GM12878 (cell line): ENCODE measurements at regions not wholly inside any gene's neighbourhood (a gene's known extent, or its start where the extent isn't known, plus 50 kb on each side); places are given as distances from the start of the nearest gene placed in this dataset.

ENCODE experiments used
- ATAC-seq: fragments of 200-7000 bp; cut with Tn5 transposase; 3 replicates; pipeline ENCODE4 v1.9.1; 2020; ENCODE audit warnings: mild to moderate bottlenecking, moderate library complexity
- BruUV-seq: library from RNA; stranded (reverse); fragments of 400-500 nt; replicated peaks from 2 replicates; lab custom pipeline; 2021; lab: Mats Ljungman, UMichigan
- CTCF ChIA-PET: fragments of 300-600 bp; sonication (Branson Sonifier 250); formaldehyde crosslinking; extraction: SDS; loops from one replicate; lab custom pipeline; 2021; ENCODE audit warnings: inconsistent platforms; lab: Yijun Ruan, JAX
- POLR2A ChIA-PET: fragments of 350-600 bp; formaldehyde crosslinking; extraction: SDS; loops from one replicate; lab custom pipeline; 2021; ENCODE audit warnings: inconsistent platforms; lab: Charles Lee
- RAD21 ChIA-PET: fragments of 300-600 bp; sonication (Branson Sonifier 250); formaldehyde crosslinking; loops from one replicate; lab custom pipeline; 2023; ENCODE audit warnings: antibody characterized with exemption; ENCODE audit not compliant: unreplicated experiment; lab: Charles Lee
- SMC1A ChIA-PET: fragments of 300-600 bp; sonication (Branson Sonifier 250); formaldehyde crosslinking; loops from one replicate; lab custom pipeline; 2023; ENCODE audit not compliant: unreplicated experiment, uncharacterized antibody; lab: Charles Lee
- DNase-seq: peaks from one replicate; pipeline ENCODE4 v3.0.0-alpha.2; 2011; ENCODE audit warnings: low read depth, low spot score
- FAIRE-seq: peaks from 3 replicates; lab custom pipeline; 2011; peaks lifted over from hg19 to GRCh38; lab: Jason Lieb, UNC
- H2AFZ ChIP-seq: 2 replicates; pipeline ENCODE4 v1.6.0; 2011; ENCODE audit warnings: low read depth, low read length, control low read depth; ENCODE audit not compliant: control insufficient read depth
- H3K27ac ChIP-seq: 2 replicates; pipeline ENCODE4 v1.5.1; 2011; ENCODE audit warnings: control low read depth; ENCODE audit not compliant: control insufficient read depth, insufficient read depth
- H3K27me3 ChIP-seq, 2 experiments: replicated peaks in 1 of 2; 2 replicates each; pipeline versions ENCODE4 v1.6.0 to v1.6.1; 2011; ENCODE audit warnings: low read length in 1 of 2; ENCODE audit not compliant: control insufficient read depth in 2 of 2, insufficient read depth in 2 of 2
- H3K36me3 ChIP-seq, 2 experiments: 2 replicates each; pipeline ENCODE4 v1.5.1; 2011; ENCODE audit warnings: low read length in 1 of 2; ENCODE audit not compliant: control insufficient read depth in 2 of 2, insufficient read depth in 2 of 2
- H3K4me1 ChIP-seq: 2 replicates; pipeline ENCODE4 v1.6.1; 2011; ENCODE audit warnings: mild to moderate bottlenecking, low read length, moderate library complexity, mixed read lengths; ENCODE audit not compliant: control insufficient read depth, insufficient read depth
- H3K4me2 ChIP-seq: 2 replicates; pipeline ENCODE4 v1.6.0; 2011; ENCODE audit warnings: control low read depth; ENCODE audit not compliant: control insufficient read depth, insufficient read depth
- H3K4me3 ChIP-seq: fragments of 200-600 bp; sonication (generic); 2 replicates; pipeline ENCODE4 v1.5.1; 2016
- H3K79me2 ChIP-seq: 2 replicates; pipeline ENCODE4 v1.6.0; 2011; ENCODE audit warnings: low read length; ENCODE audit not compliant: control insufficient read depth, insufficient read depth
- H3K9ac ChIP-seq: 2 replicates; pipeline ENCODE4 v1.8.0; 2011; ENCODE audit warnings: low read length, control low read depth, mixed read lengths; ENCODE audit not compliant: control insufficient read depth, insufficient read depth
- H3K9me3 ChIP-seq: replicated peaks from 3 replicates; pipeline ENCODE4 v1.5.1; 2011; ENCODE audit warnings: mild to moderate bottlenecking, low read length; ENCODE audit not compliant: control insufficient read depth, insufficient read depth
- H4K20me1 ChIP-seq: 2 replicates; pipeline ENCODE4 v1.6.0; 2011; ENCODE audit not compliant: control insufficient read depth, insufficient read depth
- BCL11A ChIP-seq: IDR thresholded peaks from 2 replicates; pipeline ENCODE4 v1.6.1; 2011; ENCODE audit warnings: low read depth, low read length
- CHD1 ChIP-seq: IDR thresholded peaks from 2 replicates; pipeline ENCODE4 v1.6.1; 2012; ENCODE audit warnings: low read depth, low read length, improper control_type of control experiment
- POLR2AphosphoS5 ChIP-seq: IDR thresholded peaks from 2 replicates; pipeline ENCODE4 v1.6.1; 2011; ENCODE audit warnings: mild to moderate bottlenecking, low read length, inconsistent platforms
- SIX5 ChIP-seq: IDR thresholded peaks from 2 replicates; pipeline ENCODE4 v1.6.1; 2011; ENCODE audit warnings: mild to moderate bottlenecking, low read depth, low read length, moderate library complexity; ENCODE audit not compliant: severe bottlenecking
- SMAD1 ChIP-seq: fragments of 450-650 bp; IDR thresholded peaks from 2 replicates; pipeline ENCODE4 v1.6.1; 2018; ENCODE audit warnings: mild to moderate bottlenecking, low read depth; ENCODE audit not compliant: partially characterized antibody
- STAT3 ChIP-seq: IDR thresholded peaks from 2 replicates; pipeline ENCODE4 v1.6.1; 2011; ENCODE audit warnings: low read depth, low read length, improper control_type of control experiment
- TBL1XR1 ChIP-seq: IDR thresholded peaks from 2 replicates; pipeline ENCODE4 v1.6.1; 2012; ENCODE audit warnings: low read depth, low read length, improper control_type of control experiment
- TCF12 ChIP-seq: IDR thresholded peaks from 2 replicates; pipeline ENCODE4 v1.6.1; 2011; ENCODE audit warnings: low read depth, mild to moderate bottlenecking, low read length
- ZNF274 ChIP-seq: IDR thresholded peaks from one replicate; pipeline ENCODE4 v1.8.0; 2011; ENCODE audit not compliant: insufficient read length, insufficient read depth
- WGBS: methylation state at CpG from one replicate; pipeline ENCODE4 v1.1.6; 2016; ENCODE audit warnings: low lambda C conversion rate; ENCODE audit not compliant: insufficient replicate concordance, insufficient coverage; ENCODE audit errors: missing lambda C conversion rate; 5-methylcytosine and 5-hydroxymethylcytosine counted together
- in situ Hi-C: fragments of 300-500 bp; cut with MboI; formaldehyde crosslinking; loops from 9 replicates; pipeline ENCODE4 v1.14.3; 2018; ENCODE audit warnings: mixed read lengths
- intact Hi-C: fragments of 100-400 bp; cut with micrococcal nuclease; formaldehyde crosslinking; loops from one replicate; pipeline ENCODE4 v1.14.2; 2022; ENCODE audit not compliant: unreplicated experiment
- TF ChIP-seq, protein P1 (sequence below): fragments of 450-650 bp; formaldehyde crosslinking; IDR thresholded peaks from 2 replicates; pipeline ENCODE4 v1.4.0; 2020; ENCODE audit warnings: mild to moderate bottlenecking, moderate library complexity
- TF ChIP-seq, protein P2 (sequence below): IDR thresholded peaks from 2 replicates; pipeline ENCODE4 v1.6.1; 2012; ENCODE audit warnings: low read depth, low read length, improper control_type of control experiment

DNA sequence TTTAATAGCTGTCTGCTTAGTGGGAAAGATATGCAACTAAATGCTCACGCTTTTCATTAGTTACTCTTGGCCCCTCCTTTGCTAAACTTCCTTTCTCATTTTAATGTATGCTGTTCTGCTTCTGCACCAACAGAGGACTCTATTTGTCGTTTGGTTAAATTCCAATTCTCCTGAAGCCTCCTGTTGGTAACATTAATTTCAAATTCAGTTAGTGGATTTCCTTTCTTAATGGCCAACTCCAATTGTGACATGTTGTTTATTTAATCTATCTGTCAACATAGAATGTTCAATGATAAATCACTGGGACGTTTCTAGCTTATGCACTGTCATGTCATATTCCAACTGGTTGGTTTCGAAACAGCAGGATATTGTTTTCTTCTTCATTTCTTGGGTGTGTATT is 467.4 kb upstream of the BCHE start:
- Histone ChIP-seq H3K27ac (no peak overlapping the region), H3K27me3 (no peaks in the 10 kb centered on the region), H3K4me3 (no peak overlapping the region), H3K4me1 (no peaks in the 10 kb centered on the region), H3K79me2 (no peaks in the 10 kb centered on the region)
- RAD21 ChIA-PET, result no interaction called here
- DNase-seq (no peak), ATAC-seq (no peak)
- TF ChIP-seq, protein P1, sequence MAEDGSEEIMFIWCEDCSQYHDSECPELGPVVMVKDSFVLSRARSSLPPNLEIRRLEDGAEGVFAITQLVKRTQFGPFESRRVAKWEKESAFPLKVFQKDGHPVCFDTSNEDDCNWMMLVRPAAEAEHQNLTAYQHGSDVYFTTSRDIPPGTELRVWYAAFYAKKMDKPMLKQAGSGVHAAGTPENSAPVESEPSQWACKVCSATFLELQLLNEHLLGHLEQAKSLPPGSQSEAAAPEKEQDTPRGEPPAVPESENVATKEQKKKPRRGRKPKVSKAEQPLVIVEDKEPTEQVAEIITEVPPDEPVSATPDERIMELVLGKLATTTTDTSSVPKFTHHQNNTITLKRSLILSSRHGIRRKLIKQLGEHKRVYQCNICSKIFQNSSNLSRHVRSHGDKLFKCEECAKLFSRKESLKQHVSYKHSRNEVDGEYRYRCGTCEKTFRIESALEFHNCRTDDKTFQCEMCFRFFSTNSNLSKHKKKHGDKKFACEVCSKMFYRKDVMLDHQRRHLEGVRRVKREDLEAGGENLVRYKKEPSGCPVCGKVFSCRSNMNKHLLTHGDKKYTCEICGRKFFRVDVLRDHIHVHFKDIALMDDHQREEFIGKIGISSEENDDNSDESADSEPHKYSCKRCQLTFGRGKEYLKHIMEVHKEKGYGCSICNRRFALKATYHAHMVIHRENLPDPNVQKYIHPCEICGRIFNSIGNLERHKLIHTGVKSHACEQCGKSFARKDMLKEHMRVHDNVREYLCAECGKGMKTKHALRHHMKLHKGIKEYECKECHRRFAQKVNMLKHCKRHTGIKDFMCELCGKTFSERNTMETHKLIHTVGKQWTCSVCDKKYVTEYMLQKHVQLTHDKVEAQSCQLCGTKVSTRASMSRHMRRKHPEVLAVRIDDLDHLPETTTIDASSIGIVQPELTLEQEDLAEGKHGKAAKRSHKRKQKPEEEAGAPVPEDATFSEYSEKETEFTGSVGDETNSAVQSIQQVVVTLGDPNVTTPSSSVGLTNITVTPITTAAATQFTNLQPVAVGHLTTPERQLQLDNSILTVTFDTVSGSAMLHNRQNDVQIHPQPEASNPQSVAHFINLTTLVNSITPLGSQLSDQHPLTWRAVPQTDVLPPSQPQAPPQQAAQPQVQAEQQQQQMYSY, result no peak
- TF ChIP-seq SIX5 (no peak), BCL11A (no peak), ZNF274 (no peak), TCF12 (no peak), SMAD1 (no peak), STAT3 (no peak), TBL1XR1 (no peak), POLR2AphosphoS5 (no peak), CHD1 (no peak)
- TF ChIP-seq, protein P2, sequence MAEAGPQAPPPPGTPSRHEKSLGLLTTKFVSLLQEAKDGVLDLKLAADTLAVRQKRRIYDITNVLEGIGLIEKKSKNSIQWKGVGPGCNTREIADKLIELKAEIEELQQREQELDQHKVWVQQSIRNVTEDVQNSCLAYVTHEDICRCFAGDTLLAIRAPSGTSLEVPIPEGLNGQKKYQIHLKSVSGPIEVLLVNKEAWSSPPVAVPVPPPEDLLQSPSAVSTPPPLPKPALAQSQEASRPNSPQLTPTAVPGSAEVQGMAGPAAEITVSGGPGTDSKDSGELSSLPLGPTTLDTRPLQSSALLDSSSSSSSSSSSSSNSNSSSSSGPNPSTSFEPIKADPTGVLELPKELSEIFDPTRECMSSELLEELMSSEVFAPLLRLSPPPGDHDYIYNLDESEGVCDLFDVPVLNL, result no peak
- TF ChIP-seq, all 136 proteins: peak for 0
- H2AFZ ChIP-seq, result no peak overlapping the region
- H3K9ac ChIP-seq, result no peak overlapping the region
- H3K9me3 ChIP-seq, result no peaks in the 10 kb centered on the region
- H3K4me2 ChIP-seq, result no peak overlapping the region
- intact Hi-C loops (no loop called here), in situ Hi-C loops (no loop called here)
- no TSS peak for BruUV-seq
- CTCF ChIA-PET, result interaction anchor here (0.9 kb wide), 1 partner anchor 13 kb away, joined by 3 read pairs; no protein-coding TSS in a partner anchor
- 3% methylated on average over 4 of the region's 4 CpGs for WGBS
- POLR2A ChIA-PET, result no interaction called here
- no peaks in the 10 kb centered on the region for H4K20me1 ChIP-seq
- no peaks in the 10 kb centered on the region for H3K36me3 ChIP-seq
- SMC1A ChIA-PET, result interaction anchor here (1.3 kb wide), 1 partner anchor 14 kb away, joined by 3 read pairs; no protein-coding TSS in a partner anchor
- no peak for FAIRE-seq
